Urothelium cell line (cell line): ENCODE measurements at regions not wholly inside any gene's neighbourhood (a gene's known extent, or its start where the extent isn't known, plus 50 kb on each side); places are given as distances from the start of the nearest gene placed in this dataset.
"Not testable (repeated sequence)": the region's sequence is repeated elsewhere in the genome, so short reads cannot be mapped to it uniquely, and the experiment has no call there.

Experiments
- DNase-seq: peaks from one replicate; pipeline ENCODE4 v3.0.0; 2011; ENCODE audit warnings: low spot score, mixed read lengths
- FAIRE-seq: peaks from 2 replicates; lab custom pipeline; 2011; peaks lifted over from hg19 to GRCh38; lab: Jason Lieb, UNC

DNA sequence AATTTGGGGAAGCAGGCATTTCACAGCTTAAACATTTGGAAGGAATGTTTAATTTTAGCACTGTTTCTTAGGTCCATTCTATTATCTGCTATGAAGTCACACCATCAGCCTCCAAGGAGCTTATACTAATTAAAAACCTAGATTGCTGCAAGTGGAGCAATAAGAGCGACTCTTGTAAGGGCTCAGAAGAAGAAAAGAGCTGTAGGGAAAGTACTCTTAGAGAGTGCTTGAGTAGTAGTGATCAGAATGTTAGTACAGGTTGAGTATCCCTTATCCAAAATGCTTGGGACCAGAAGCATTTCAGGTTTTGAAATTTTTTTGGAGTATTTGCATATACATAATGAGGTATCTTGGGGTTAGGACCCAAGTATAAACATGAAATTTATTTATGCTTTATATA is 285.3 kb downstream of the UBE3D start:
- DNase-seq (no peak), FAIRE-seq (no peak)

DNA sequence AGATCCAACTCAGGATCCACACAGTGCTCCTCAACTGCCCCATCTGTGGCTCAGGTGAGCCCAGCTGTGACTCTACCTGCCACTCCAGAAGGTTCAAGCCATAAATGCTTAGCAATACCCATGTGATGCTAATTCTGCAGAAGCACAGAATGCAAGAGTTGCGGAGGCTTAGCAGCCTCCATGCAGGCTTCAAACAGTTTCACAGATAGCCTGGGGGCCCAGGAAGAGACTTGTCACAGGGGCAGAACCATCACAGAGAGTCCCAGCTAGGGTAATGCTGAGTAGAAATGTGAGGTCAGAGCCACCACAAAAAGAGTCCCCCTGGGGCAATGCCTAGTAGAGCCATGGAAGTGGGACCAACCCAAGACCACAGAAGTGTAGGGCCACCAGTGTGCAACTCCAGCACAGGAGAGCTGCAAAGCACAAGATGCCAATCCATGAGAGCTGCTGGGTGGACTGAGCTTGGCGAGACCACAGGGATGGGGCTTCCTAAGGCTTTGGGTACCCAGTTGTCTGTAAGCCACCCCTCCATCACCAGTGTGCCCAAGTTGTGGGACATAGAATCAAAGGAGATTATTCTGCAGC is 283.9 kb downstream of the UBE3D start:
- FAIRE-seq (no peak), DNase-seq (no peak)

DNA sequence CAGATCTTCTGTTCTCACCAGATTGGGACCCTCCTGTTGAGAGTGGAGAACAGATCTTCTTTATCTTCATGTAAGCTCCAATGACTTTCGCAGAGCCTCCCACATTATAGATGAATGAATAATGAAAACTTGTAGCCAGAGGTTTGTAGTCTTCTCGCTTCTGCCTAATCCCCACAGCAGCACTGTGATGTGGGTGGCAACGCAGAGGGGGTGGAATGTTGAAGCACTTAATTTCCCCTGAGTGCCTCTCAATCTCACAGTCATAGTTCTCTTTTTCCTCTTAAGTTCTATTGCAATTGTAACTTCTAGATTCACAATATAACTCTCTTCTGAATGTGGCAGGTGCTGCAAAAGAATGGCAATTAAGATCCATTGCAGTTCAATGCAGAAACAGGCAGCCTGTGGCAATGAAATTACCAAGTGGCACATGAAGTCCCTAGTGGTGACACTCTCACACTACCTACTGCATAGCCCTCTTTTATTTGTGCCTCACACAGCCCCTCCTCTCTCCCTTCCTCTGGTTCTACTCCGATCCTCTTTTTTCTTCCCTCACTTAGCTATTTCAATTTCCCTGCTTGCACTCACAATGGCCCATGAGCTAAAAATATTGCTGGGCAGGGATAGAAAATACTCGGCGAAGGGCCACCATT is 281.9 kb downstream of the UBE3D start:
- FAIRE-seq, result no peak
- DNase-seq, result no peak

DNA sequence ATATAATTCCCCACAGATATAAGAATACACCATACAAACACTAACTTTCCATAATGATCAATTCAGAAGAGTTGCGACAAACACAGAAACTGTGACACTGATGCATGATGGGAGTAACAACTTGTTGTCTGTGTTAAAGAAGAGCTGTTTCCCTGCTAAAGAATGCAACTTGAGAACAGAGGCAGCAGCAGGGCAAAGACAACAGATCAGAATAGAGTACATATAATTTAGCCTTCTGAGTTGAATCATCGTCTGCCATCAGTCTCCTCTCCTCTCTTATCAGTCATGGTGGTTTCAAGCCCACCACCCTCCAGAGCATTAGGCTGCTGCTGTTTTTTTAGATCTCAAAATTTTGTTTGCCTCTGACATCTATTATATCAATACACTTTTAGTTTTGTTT is 280.4 kb downstream of the UBE3D start:
- FAIRE-seq, result no peak

DNA sequence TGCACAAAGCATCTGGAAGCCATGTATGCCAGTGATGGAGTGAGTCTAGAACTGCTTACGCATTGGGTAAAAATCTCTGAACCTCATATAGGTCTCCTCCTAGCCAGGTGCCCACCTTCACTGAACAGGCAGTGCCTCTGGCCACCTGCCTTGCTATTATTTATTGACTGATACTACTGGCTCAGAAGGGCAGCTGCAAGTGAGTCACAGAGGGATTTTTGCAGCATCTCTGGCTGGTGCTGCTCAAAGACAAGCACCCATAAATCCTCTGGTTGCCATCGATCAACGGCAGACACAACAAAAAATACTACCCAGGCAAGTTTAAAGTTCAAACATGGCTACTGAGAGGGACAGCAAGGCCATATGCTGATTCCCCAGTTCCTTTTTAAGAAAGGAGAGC is 279.4 kb downstream of the UBE3D start:
- DNase-seq (no peak), FAIRE-seq (no peak)

More for the DNA sequence above, 280.4 kb downstream of the UBE3D start:
- no peak for DNase-seq

DNA sequence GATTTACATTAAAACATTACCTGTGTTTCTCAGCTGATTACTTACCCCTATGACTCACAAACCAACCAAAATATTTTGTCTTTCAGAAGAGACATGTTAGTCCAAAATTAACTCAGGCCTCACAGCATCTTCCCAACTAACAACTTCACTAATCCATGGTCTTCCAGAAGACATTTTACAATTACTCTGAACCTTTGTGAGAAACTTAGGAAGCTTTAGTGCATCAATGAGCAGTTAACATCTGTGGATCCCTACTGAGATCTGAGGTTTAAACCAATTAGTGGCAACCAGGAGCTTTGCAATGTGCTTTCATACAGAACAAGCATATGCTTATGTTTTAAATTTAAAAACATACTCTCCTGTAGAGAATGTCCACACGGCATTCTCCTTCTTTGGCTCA is 269.7 kb downstream of the UBE3D start:
- no peak for FAIRE-seq

DNA sequence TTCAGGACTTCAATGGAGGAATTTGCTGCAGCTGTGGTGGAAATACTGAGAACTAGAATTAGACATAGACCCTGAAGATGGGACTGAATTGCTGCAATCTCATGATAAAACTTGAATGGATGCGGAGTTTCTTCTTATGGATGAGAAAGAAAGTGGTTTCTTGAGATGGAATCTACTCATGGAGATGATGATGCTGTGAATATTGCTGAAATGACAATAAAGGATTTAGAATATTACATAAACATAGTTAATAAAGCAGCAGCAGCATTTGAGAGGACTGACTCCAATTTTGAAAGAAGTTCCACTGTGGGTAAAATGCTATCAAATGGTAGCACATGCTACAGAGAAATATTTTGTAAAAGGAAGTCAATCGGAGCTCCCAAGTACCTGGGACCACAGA is 264.6 kb downstream of the UBE3D start:
- FAIRE-seq (no peak), DNase-seq (no peak)

More for the DNA sequence above, 269.7 kb downstream of the UBE3D start:
- no peak for DNase-seq

DNA sequence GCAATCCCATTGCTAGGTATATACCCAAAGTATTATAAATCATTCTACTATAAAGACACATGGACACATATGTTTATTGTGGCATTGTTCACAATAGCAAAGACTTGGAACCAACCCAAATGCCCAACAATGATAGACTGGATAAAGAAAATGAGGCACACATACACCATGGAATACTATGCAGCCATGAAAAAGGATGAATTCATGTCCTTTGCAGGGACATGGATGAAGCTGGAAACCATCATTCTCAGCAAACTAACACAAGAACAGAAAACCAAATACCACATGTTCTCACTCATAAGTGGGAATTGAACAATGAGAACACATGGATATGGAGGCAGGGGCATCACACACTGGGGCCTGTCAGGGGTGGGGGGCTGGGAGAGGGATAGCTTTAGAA is 249.4 kb downstream of the UBE3D start:
- DNase-seq, FAIRE-seq: not testable (repeated sequence)

DNA sequence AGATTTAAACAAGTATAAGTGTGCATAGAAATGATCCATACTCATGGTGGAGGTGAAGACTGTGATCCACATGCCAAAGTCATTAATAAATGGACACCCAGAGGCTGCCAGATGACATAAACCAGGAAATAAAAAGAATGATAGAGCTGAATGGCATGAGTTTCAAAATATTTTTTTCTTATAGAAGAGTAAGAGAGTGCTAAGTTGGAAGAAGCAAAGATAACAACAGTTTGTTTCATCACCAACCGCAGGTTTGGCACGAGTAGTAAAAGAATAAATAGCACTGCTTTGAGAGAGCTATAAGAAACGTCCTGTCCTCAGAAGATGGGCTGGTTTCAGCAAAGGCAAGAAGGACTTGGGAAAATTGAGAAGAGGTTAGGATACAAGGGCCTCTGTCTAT is 246.9 kb downstream of the UBE3D start:
- FAIRE-seq (no peak), DNase-seq (no peak)

DNA sequence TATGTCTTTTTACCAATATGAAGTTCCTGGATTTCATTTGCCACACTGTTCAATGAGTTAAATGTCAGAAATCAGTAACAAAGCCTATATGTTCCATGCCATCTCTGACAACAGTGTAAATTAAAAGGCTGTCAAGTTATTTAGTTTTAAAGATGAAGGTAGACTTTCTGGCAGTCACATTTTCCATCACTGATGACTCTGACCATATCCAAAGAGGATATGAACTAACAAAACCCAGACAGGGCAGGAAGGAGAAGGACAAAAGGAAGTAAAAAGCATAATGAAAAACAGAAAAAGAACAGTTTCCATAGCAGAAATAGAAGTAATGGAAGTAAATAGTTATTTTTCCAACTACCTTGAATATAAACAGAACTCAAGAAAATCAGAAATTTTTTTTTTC is 242.3 kb downstream of the UBE3D start:
- DNase-seq (no peak), FAIRE-seq (no peak)

DNA sequence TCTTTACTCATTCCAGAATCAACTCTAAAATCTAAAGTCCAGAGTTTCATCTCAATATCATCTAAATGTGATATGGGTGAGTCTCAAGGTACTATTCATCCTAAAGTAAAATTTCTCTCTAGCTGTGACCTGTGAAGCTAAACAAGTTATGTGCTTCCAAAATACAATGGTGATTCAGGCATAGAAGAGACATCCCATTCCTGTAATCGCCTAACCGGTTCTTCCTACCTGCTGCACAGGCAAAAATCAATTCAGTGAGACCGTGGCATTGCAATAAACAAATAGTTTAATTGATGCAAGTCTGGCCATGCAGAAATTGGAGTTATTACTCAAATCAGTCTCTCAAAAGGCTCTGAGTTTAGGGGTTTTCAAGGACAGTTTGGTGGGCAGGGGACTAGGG is 232.8 kb downstream of the UBE3D start:
- FAIRE-seq (no peak), DNase-seq (no peak)

DNA sequence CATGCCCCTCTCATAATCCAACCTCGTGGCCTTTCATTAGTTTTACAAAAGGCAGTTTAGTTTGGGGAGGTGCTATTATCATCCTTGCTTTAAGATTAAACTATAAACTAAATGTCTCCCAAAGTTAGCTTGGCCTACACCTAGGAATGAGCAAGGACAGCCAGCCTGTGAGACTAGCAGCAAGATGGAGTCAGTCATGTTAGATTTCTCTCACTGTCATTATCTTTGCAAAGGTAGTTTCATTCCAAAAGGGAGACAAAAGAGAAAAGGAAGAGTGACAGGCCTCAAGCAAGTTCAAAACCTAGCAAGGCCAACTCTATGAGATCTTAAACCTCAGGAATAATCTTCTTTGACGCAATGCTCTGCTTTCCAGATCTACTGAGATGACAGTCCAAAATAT is 232.2 kb downstream of the UBE3D start:
- DNase-seq, result no peak

DNA sequence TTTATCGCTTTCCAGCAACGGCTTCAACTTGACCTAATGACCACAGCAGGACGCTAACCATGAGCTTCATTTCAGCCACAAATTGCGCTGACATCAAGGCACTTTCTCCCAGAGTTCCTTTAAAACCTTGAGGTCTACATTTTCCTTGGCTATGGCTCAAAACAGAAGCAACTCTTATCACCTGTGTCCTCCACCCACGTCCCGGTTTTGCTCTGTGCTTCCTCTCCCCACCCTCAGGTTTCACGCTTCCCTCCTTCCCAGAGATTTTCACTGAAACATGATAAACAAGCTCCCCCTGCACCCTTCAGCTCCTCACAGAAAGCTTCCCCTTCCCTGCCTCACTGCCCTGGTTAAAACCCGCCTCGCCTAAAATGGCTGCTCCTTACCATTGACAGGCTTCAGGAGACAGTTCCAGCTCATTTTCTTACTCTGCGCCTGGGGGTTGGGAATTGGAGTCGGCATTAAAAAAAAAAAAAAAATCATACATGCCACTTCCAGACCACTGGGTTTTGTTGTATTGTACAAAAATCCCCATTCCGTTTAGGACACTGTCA is 229.5 kb downstream of the UBE3D start:
- FAIRE-seq, result no peak

More for the DNA sequence above, 232.2 kb downstream of the UBE3D start:
- FAIRE-seq, result no peak

DNA sequence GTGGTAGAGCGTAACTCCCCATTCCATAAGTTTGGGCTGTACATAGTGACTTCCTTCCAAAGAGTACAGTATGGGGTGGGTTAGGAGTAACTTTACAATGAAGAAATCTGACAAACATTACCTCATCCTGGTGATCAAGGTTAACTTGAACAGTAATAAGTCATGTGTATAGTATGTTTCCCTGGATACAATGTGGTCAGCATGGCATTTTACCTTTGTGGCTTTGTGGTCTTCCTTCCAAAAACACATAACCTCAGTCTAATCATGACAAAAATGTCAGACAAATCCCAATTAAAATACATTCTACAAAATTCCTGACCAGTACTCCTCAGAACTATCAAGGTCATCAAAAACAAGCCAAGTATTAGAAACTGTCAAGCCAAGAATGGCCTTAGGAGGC is 225.1 kb downstream of the UBE3D start:
- FAIRE-seq, result no peak
- peak; percentile 25 for DNase-seq

More for the DNA sequence above, 229.5 kb downstream of the UBE3D start:
- DNase-seq, result no peak

DNA sequence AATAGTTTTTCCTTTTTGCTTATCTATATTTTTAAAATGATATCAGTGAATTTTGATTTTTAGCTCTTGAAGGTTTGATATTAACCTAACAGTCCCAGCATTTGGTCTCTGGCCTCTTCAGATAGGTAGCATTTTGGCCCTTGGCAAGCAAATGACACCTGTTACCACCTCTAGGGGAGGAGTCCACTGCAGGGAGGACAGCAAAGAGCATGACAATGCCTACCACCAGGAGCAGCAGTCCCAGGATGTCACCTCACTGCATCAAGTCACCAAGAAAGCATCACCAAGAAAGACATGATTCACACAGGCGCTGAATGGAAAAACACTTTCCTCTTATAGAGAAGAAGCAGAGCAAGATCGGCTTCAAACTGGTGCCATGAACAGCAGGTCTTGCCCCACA is 224.3 kb downstream of the UBE3D start:
- DNase-seq (no peak), FAIRE-seq (no peak)
